IMR-90 (cell line): ENCODE measurements at regions not wholly inside any gene's neighbourhood (a gene's known extent, or its start where the extent isn't known, plus 50 kb on each side); places are given as distances from the start of the nearest gene placed in this dataset.

Experiments used
- ATAC-seq: fragments of 200-7000 bp; cut with Tn5 transposase; 2 replicates; pipeline ENCODE4 v1.9.1; 2020; ENCODE audit warnings: low read depth, mild to moderate bottlenecking, moderate library complexity
- BruUV-seq: library from RNA; stranded (reverse); fragments of 400-500 nt; replicated peaks from 2 replicates; lab custom pipeline; 2021; lab: Mats Ljungman, UMichigan
- CTCF ChIA-PET: fragments of 300-600 bp; formaldehyde crosslinking; extraction: SDS; loops from one replicate; lab custom pipeline; 2021; ENCODE audit warnings: antibody characterized with exemption; lab: Yijun Ruan, JAX
- POLR2A ChIA-PET: fragments of 300-600 bp; sonication (Branson Sonifier 250); formaldehyde crosslinking; loops from one replicate; lab custom pipeline; 2022; ENCODE audit warnings: antibody characterized with exemption; ENCODE audit not compliant: unreplicated experiment; lab: Charles Lee
- DNase-seq: peaks from one replicate; pipeline ENCODE4 v3.0.0; 2013
- H2AFZ ChIP-seq: replicated peaks from 2 replicates; pipeline ENCODE3; 2013; ENCODE audit warnings: low read length, mild to moderate bottlenecking; ENCODE audit not compliant: poor library complexity
- H2AK5ac ChIP-seq: 2 replicates; pipeline ENCODE4 v1.6.1; 2013; ENCODE audit warnings: low read depth, low read length, inconsistent platforms
- H2AK9ac ChIP-seq: replicated peaks from 2 replicates; pipeline ENCODE3; 2013; ENCODE audit warnings: mild to moderate bottlenecking, low read depth, low read length, moderate library complexity; ENCODE audit not compliant: poor library complexity
- H2BK120ac ChIP-seq: 2 replicates; pipeline ENCODE4 v1.6.1; 2013; ENCODE audit warnings: low read depth, low read length, inconsistent platforms
- H2BK15ac ChIP-seq: 3 replicates; pipeline ENCODE4 v1.6.1; 2013; ENCODE audit warnings: low read depth, low read length, inconsistent platforms
- H2BK20ac ChIP-seq: 2 replicates; pipeline ENCODE4 v1.6.1; 2013; ENCODE audit warnings: low read depth, mild to moderate bottlenecking, inconsistent platforms, low read length, moderate library complexity
- H2BK5ac ChIP-seq: 2 replicates; pipeline ENCODE4 v1.6.1; 2013; ENCODE audit warnings: mild to moderate bottlenecking, low read depth, low read length, inconsistent platforms; ENCODE audit not compliant: poor library complexity, severe bottlenecking
- H3K14ac ChIP-seq: replicated peaks from 2 replicates; pipeline ENCODE4 v1.6.1; 2013; ENCODE audit warnings: low read depth, low read length, inconsistent platforms
- H3K18ac ChIP-seq: 2 replicates; pipeline ENCODE4 v1.6.1; 2013; ENCODE audit warnings: low read depth, low read length, control low read depth
- H3K23ac ChIP-seq: 2 replicates; pipeline ENCODE4 v1.6.1; 2013; ENCODE audit warnings: low read depth, low read length, inconsistent platforms
- H3K27ac ChIP-seq: 2 replicates; pipeline ENCODE4 v1.5.1; 2013; ENCODE audit warnings: mild to moderate bottlenecking, control low read depth, low read length; ENCODE audit not compliant: insufficient read depth
- H3K27me3 ChIP-seq: 2 replicates; pipeline ENCODE4 v1.6.1; 2013; ENCODE audit warnings: low read length; ENCODE audit not compliant: control insufficient read depth, insufficient read depth
- H3K36me3 ChIP-seq: 2 replicates; pipeline ENCODE4 v1.6.1; 2013; ENCODE audit warnings: low read length, mixed read lengths; ENCODE audit not compliant: control insufficient read depth, insufficient read depth
- H3K4ac ChIP-seq: 2 replicates; pipeline ENCODE4 v1.6.1; 2013; ENCODE audit warnings: low read depth, low read length, inconsistent platforms
- H3K4me1 ChIP-seq: 2 replicates; pipeline ENCODE4 v1.6.1; 2013; ENCODE audit warnings: low read length, mixed read lengths; ENCODE audit not compliant: control insufficient read depth, insufficient read depth
- H3K4me2 ChIP-seq: 2 replicates; pipeline ENCODE4 v1.6.1; 2013; ENCODE audit warnings: low read depth, mild to moderate bottlenecking, control low read depth, low read length, moderate library complexity
- H3K4me3 ChIP-seq: 2 replicates; pipeline ENCODE4 v1.5.1; 2013; ENCODE audit warnings: low read depth, mild to moderate bottlenecking, control low read depth, low read length, moderate library complexity; ENCODE audit not compliant: insufficient read depth
- H3K56ac ChIP-seq: 2 replicates; pipeline ENCODE4 v1.6.1; 2013; ENCODE audit warnings: low read length, inconsistent platforms; ENCODE audit not compliant: insufficient read depth; ENCODE audit errors: extremely low read depth
- H3K79me1 ChIP-seq, 2 experiments: 2 replicates each; pipeline ENCODE4 v1.6.1; 2013; ENCODE audit warnings: low read length in 2 of 2, inconsistent platforms in 1 of 2, low read depth in 1 of 2
- H3K9ac ChIP-seq: 2 replicates; pipeline ENCODE4 v1.6.1; 2013; ENCODE audit warnings: low read depth, low read length, control low read depth
- H3K9me1 ChIP-seq: 2 replicates; pipeline ENCODE4 v1.6.1; 2013; ENCODE audit warnings: low read length, inconsistent platforms; ENCODE audit not compliant: insufficient read depth
- H3K9me3 ChIP-seq: 2 replicates; pipeline ENCODE4 v1.6.1; 2013; ENCODE audit warnings: low read length; ENCODE audit not compliant: control insufficient read depth, insufficient read depth
- H4K20me1 ChIP-seq: 2 replicates; pipeline ENCODE4 v1.6.1; 2013; ENCODE audit warnings: low read length, inconsistent platforms; ENCODE audit not compliant: insufficient read depth
- H4K5ac ChIP-seq: 2 replicates; pipeline ENCODE4 v1.6.1; 2013; ENCODE audit warnings: mild to moderate bottlenecking, low read depth, low read length, control low read depth
- H4K8ac ChIP-seq, 2 experiments: 2 replicates each; pipeline ENCODE4 v1.6.1; 2013; ENCODE audit warnings: low read depth in 2 of 2, low read length in 2 of 2, control low read depth in 1 of 2, inconsistent platforms in 1 of 2
- H4K91ac ChIP-seq: 2 replicates; pipeline ENCODE4 v1.6.1; 2013; ENCODE audit warnings: low read depth, low read length, inconsistent platforms; ENCODE audit not compliant: insufficient read depth
- BHLHE40 ChIP-seq: fragments of 150-350 bp; IDR thresholded peaks from 2 replicates; pipeline ENCODE4 v1.6.1; 2016; ENCODE audit warnings: mild to moderate bottlenecking, low read depth, low read length
- CEBPB ChIP-seq: IDR thresholded peaks from 2 replicates; pipeline ENCODE4 v1.6.1; 2012; ENCODE audit warnings: low read depth, low read length, improper control_type of control experiment
- CTCF ChIP-seq: conservative IDR thresholded peaks from 2 replicates; pipeline ENCODE4 v1.5.1; 2012; ENCODE audit warnings: mild to moderate bottlenecking, low read depth, low read length, improper control_type of control experiment
- ELK1 ChIP-seq: fragments of 150-350 bp; IDR thresholded peaks from 2 replicates; pipeline ENCODE4 v1.6.1; 2016; ENCODE audit warnings: low read depth, mild to moderate bottlenecking, low read length, moderate library complexity, borderline replicate concordance
- FOS ChIP-seq: fragments of 150-350 bp; IDR thresholded peaks from 2 replicates; pipeline ENCODE4 v1.6.1; 2016; ENCODE audit warnings: low read depth, low read length
- MAFK ChIP-seq: IDR thresholded peaks from 2 replicates; pipeline ENCODE4 v1.6.1; 2012; ENCODE audit warnings: low read depth, low read length, improper control_type of control experiment
- MAZ ChIP-seq: IDR thresholded peaks from 2 replicates; pipeline ENCODE4 v1.6.1; 2012; ENCODE audit warnings: low read depth, mild to moderate bottlenecking, low read length, improper control_type of control experiment, moderate library complexity, borderline replicate concordance
- MXI1 ChIP-seq: IDR thresholded peaks from 2 replicates; pipeline ENCODE4 v1.6.1; 2012; ENCODE audit warnings: low read depth, mild to moderate bottlenecking, low read length, moderate library complexity, borderline replicate concordance
- NFE2L2 ChIP-seq: fragments of 150-350 bp; IDR thresholded peaks from 2 replicates; pipeline ENCODE4 v1.6.1; 2016; ENCODE audit warnings: low read depth, mild to moderate bottlenecking, low read length
- POLR2A ChIP-seq: IDR thresholded peaks from 2 replicates; pipeline ENCODE4 v1.6.1; 2012; ENCODE audit warnings: mild to moderate bottlenecking, low read depth, low read length
- RAD21 ChIP-seq: IDR thresholded peaks from 2 replicates; pipeline ENCODE4 v1.6.1; 2012; ENCODE audit warnings: low read length, improper control_type of control experiment
- RCOR1 ChIP-seq: IDR thresholded peaks from 2 replicates; pipeline ENCODE4 v1.6.1; 2012; ENCODE audit warnings: mild to moderate bottlenecking, low read length, improper control_type of control experiment; ENCODE audit not compliant: insufficient replicate concordance
- RFX5 ChIP-seq: IDR thresholded peaks from 2 replicates; pipeline ENCODE4 v1.8.0; 2012; ENCODE audit warnings: low read depth, mild to moderate bottlenecking, low read length, moderate library complexity
- SMC3 ChIP-seq: fragments of 150-350 bp; IDR thresholded peaks from 2 replicates; pipeline ENCODE4 v1.6.1; 2016; ENCODE audit warnings: low read depth, mild to moderate bottlenecking, antibody characterized with exemption, low read length, moderate library complexity
- USF2 ChIP-seq: fragments of 150-350 bp; IDR thresholded peaks from 2 replicates; pipeline ENCODE4 v1.6.1; 2017; ENCODE audit warnings: mild to moderate bottlenecking, antibody characterized with exemption, low read length, low read depth
- WGBS, 2 experiments: methylation state at CpG; one replicate each; pipeline versions ENCODE4 v1.1.5 to v1.1.7; 2013; ENCODE audit warnings: missing lambda C conversion rate in 2 of 2; ENCODE audit not compliant: insufficient read length in 1 of 2; ENCODE audit errors: extremely low coverage in 2 of 2; 5-methylcytosine and 5-hydroxymethylcytosine counted together
- dilution Hi-C: fragments of 300-500 bp; cut with HindIII; formaldehyde crosslinking; loops from one replicate; pipeline ENCODE4 v1.14.3; 2018; ENCODE audit warnings: low sequenced_read_pairs; ENCODE audit not compliant: unreplicated experiment
- in situ Hi-C: fragments of 300-500 bp; cut with MboI; formaldehyde crosslinking; loops from 3 replicates; pipeline ENCODE4 v1.14.3; 2019; ENCODE audit warnings: low sequenced_read_pairs, inconsistent platforms, mixed read lengths
- intact Hi-C: fragments of 100-400 bp; cut with micrococcal nuclease; formaldehyde crosslinking; loops from 2 replicates; pipeline ENCODE4 v1.10.0; 2022

GRCh38 chr10:133032231-133032630, 55.5 kb upstream of the ADGRA1 start:
- Histone ChIP-seq H3K4ac (no peak overlapping the region), H3K23ac (no peak overlapping the region), H4K20me1 (no peaks in the 10 kb centered on the region; the same call in 1 of the 2 replicates), H2AK5ac (no peak overlapping the region), H3K4me1 (no peaks in the 10 kb centered on the region), H3K9ac (no peak overlapping the region), H2BK5ac (no peak overlapping the region), H3K9me1 (no peaks in the 10 kb centered on the region), H2BK20ac (no peak overlapping the region), H4K8ac (no peak overlapping the region), H2AFZ (no peak overlapping the region), H3K27me3 (peaks cover 10% of the 10 kb centered on the region), H2BK120ac (no peak overlapping the region), H3K4me3 (no peak overlapping the region), H3K9me3 (no peaks in the 10 kb centered on the region), H2BK15ac (no peak overlapping the region), H3K27ac (no peak overlapping the region), H3K18ac (no peak overlapping the region), H4K91ac (no peak overlapping the region), H4K5ac (no peak overlapping the region), H3K14ac (no peak overlapping the region), H3K56ac (no peak overlapping the region), H2AK9ac (no peak overlapping the region), H3K4me2 (no peak overlapping the region), H3K36me3 (no peaks in the 10 kb centered on the region), H3K79me1 (no peaks in the 10 kb centered on the region)
- no peak for ATAC-seq
- intact Hi-C loops (no loop called here), dilution Hi-C loops (no loop called here), in situ Hi-C loops (no loop called here)
- WGBS, 2 experiments = no CpG with 5 or more reads among the region's 13 CpGs
- BruUV-seq = no TSS peak
- ChIA-PET POLR2A (no interaction called here), CTCF (no interaction called here)
- TF ChIP-seq FOS = no peak
- no peak for TF ChIP-seq NFE2L2
- TF ChIP-seq RFX5 = no peak
- TF ChIP-seq RCOR1 = no peak
- no peak for TF ChIP-seq MXI1
- TF ChIP-seq CTCF = no peak
- no peak for TF ChIP-seq USF2
- no peak for TF ChIP-seq POLR2A
- no peak for TF ChIP-seq RAD21
- TF ChIP-seq SMC3 = no peak
- no peak for TF ChIP-seq ELK1
- no peak for TF ChIP-seq BHLHE40
- TF ChIP-seq MAZ = no peak
- no peak for TF ChIP-seq MAFK
- no peak for TF ChIP-seq CEBPB
- DNase-seq = no peak
